ACHN (cell line): ENCODE measurements at regions not wholly inside any gene's neighbourhood (a gene's known extent, or its start where the extent isn't known, plus 50 kb on each side); places are given as distances from the start of the nearest gene placed in this dataset.
"Not testable (repeated sequence)": the region's sequence is repeated elsewhere in the genome, so short reads cannot be mapped to it uniquely, and the experiment has no call there.

Experiments
- DNase-seq: peaks from one replicate; pipeline ENCODE4 v3.0.0-alpha.2; 2015
- in situ Hi-C: cut with HindIII; loops from 2 replicates; pipeline ENCODE4 v1.10.0; 2017; ENCODE audit warnings: low sequenced_read_pairs, low pct_ligation_motif_present, low pct_unique_long_range_greater_than_20kb

DNA sequence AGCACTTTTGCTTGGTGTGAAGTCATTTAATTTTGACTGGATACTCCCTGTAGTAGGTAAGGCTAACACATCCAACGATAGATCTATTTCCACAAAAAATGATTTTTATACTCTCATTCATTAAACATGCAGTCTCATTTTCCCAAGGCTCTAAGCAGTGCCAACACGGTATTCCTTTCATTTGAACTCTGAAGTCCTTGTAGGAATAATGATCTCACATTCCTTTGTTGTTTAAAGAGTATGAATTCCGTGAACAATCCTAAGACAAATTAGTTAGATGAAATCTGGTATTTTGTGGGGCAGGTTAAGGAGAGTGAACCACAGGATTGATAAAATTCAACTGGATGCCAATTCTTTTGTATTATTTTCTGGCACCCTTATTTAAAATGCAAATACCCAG lies 66.6 kb downstream of the LACC1 start:
- no peak for DNase-seq
- in situ Hi-C loops, result no loop called here

DNA sequence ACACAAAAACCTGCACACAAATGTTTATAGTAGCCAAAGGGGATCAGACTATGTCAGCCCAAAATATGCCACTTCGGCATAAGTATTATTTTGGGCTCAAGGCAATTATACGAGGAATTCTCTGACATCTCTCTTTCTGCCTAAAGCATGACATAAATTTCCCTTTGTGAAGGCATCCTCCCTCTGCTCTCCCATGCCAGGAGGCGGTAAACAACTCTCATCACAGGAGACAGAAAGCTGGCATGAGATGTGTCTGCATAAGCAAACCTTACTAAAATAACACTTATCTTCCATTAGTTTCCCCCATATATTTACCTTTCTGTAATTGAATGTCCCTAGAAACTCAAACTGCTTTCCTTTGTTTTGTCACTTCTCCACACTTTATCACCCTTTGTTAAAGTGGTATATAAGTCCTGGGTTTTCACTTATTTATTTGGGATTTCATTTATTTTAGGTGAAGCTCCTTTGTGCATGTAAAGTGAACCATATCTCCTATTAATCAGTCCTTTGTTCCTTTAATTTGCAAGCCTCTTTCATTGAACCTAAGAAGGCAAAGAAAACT lies 68.3 kb downstream of the LACC1 start:
- DNase-seq, result no peak
- in situ Hi-C loops, result no loop called here

DNA sequence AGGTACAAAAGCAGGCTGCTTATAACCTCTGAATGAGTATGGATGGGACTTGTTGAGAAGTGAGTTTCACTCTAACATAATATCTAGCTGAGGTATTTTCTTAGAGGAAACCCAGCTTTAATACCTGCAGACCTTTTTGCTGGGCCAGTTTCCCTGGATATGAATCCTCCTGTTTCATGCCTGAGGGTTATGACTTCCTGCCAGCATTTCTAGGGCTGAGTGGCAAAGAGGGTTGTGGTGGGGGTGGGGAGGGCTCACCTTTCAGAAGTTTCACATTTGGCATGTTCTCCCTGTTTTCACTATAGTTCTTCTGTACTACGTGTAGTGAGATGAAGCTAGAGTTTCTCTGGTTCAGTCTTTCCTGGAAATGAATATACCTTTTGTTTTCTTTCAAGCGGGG lies 73.7 kb downstream of the LACC1 start:
- no peak for DNase-seq
- in situ Hi-C loops, result no loop called here

DNA sequence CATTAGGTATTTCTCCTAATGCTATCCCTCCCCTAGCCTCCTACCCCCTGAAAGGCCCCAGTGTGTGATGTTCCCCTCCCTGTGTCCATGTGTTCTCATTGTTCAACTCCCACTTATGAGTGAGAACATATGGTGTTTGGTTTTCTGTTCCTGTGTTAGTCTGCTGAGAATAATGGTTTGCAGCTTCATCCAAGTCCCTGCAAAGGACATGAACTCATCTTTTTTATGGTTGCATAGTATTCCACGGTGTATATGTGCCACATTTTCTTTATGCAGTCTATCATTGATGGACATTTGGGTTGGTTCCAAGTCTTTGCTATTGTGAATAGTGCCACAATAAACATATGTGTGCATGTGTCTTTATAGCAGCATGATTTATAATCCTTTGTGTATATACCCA lies 77.3 kb downstream of the LACC1 start:
- in situ Hi-C loops, DNase-seq: not testable (repeated sequence)

DNA sequence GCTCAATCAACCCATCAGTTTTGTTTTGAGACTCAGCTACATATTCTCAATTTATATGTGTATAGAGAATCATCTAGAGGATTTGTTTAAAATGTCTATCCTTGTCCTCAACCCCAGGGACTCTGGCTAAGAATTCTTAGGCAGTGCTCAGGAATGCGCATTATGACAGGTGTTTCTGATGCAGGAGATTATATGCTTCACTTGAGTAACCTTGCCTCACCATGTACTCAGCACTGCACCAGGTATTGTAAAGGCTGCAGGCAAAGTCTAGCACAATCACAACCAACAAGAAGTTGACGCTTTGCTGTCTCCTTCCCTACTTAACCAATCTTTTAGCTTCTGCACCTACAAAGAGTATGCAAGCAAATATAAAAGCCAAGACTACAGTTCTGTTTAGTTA lies 79.6 kb downstream of the LACC1 start:
- no peak for DNase-seq
- in situ Hi-C loops, result no loop called here

DNA sequence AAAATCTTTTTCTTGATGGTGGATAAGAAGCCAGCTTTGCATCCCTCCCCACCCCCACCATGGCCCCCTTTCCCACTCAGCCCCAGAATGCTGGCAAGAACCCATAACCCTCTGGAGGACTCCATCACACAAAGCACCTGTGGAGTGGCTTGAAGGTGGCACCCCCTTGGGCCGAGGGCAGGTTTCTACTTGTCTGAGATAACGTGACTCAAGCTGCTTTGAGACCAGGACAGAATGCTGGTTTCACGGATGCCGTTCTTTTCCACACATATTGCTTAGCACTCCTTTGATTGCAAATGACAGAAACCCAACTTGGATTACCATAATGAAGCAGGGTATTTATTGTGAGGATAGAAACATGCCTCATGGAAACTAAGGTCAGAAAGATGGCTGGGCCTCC lies 82.2 kb downstream of the LACC1 start:
- in situ Hi-C loops, result no loop called here
- no peak for DNase-seq

DNA sequence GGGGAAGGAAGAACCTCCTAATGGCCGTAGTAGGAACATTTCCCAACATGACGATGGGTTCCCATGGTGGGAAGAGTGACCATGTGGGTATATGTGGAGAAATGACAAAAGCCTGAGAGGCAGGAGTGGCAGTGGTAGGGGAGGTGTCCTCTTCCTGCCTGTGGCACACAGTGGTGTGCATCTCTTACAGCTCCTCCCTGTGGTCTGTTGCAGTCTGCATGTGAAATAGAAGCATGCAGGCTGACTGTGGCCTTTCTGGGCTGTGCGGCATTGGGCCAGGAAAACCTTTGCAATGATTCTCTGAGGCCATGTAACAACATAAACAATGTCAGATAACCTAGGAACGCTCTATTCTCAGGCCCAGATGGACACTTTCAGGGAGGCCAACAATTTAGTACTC lies 84.0 kb downstream of the LACC1 start:
- in situ Hi-C loops, result no loop called here
- no peak for DNase-seq

DNA sequence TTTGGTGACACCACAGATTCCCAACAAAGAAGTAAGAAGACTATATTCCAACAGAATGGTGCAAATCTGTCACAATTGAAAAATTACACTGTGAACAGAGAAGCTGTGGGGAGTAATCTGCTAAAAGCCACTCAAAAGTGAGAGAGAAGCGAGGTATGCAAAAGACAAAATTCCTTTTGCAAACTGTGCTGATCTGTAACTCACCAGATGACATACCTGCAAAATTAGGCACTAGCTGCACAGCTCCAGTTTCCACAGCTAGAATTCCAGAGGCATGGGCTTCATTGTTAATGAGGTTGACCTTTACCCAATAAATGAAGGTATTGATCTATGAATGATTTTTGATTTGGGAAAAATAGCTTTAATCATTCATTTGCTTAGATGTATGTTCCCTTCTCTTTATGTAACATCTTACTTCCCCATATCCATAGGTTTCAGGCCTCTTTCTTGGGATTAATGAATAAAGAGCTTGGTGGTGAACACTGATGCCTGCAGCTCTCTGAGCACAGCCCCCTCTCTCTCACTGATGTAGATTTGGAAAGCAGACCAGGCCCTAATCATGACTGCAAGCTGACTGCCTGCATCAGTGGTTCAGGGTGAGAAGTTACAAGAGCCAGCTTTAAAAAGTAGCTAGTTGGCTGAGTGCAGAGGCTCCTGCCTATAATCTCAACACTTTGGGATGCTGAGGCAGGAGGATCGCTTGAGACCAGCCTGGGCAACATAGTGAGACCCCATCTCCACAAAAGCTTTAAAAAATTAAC lies 85.2 kb downstream of the LACC1 start:
- in situ Hi-C loops, result no loop called here
- DNase-seq, result no peak

DNA sequence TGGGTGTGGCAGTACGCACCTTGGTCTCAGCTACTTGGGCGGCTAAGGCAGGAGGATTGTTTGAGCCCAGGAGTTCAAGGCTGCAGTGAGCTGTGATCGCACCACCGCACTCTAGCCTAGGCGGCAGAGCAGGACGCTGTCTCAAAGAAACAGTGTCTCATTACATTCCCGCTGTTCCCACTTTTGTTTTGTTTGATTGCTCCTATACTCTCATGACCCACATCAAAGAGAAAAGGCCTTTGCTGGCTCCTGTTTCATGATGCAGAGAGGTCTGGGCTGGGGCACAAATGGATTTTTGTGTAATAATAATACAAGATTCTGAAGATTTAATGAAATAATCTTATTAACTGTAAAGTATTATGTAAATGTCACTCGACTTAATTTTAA lies 85.7 kb downstream of the LACC1 start:
- in situ Hi-C loops, result no loop called here
- DNase-seq, result no peak

DNA sequence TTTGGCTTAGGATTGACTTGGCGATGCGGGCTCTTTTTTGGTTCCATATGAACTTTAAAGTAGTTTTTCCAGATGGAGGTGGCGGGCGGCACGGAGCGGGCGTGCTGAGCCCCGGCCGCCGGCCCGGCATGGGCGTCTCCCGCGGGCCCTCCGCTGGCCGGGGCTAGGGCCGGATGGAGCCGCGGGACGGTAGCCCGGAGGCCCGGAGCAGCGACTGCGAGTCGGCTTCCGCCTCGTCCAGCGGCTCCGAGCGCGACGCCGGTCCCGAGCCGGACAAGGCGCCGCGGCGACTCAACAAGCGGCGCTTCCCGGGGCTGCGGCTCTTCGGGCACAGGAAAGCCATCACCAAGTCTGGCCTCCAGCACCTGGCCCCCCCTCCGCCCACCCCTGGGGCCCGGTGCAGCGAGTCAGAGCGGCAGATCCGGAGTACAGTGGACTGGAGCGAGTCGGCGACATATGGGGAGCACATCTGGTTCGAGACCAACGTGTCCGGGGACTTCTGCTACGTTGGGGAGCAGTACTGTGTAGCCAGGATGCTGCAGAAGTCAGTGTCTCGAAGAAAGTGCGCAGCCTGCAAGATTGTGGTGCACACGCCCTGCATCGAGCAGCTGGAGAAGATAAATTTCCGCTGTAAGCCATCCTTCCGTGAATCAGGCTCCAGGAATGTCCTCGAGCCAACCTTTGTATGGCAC lies 88.7 kb downstream of the LACC1 start:
- in situ Hi-C loops, DNase-seq: not testable (repeated sequence)

DNA sequence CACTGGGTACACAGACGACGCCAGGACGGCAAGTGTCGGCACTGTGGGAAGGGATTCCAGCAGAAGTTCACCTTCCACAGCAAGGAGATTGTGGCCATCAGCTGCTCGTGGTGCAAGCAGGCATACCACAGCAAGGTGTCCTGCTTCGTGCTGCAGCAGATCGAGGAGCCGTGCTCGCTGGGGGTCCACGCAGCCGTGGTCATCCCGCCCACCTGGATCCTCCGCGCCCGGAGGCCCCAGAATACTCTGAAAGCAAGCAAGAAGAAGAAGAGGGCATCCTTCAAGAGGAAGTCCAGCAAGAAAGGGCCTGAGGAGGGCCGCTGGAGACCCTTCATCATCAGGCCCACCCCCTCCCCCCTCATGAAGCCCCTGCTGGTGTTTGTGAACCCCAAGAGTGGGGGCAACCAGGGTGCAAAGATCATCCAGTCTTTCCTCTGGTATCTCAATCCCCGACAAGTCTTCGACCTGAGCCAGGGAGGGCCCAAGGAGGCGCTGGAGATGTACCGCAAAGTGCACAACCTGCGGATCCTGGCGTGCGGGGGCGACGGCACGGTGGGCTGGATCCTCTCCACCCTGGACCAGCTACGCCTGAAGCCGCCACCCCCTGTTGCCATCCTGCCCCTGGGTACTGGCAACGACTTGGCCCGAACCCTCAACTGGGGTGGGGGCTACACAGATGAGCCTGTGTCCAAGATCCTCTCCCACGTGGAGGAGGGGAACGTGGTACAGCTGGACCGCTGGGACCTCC lies 89.4 kb downstream of the LACC1 start:
- in situ Hi-C loops, DNase-seq: not testable (repeated sequence)

DNA sequence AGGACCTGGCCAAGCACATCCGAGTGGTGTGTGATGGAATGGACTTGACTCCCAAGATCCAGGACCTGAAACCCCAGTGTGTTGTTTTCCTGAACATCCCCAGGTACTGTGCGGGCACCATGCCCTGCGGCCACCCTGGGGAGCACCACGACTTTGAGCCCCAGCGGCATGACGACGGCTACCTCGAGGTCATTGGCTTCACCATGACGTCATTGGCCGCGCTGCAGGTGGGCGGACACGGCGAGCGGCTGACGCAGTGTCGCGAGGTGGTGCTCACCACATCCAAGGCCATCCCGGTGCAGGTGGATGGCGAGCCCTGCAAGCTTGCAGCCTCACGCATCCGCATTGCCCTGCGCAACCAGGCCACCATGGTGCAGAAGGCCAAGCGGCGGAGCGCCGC lies 90.2 kb downstream of the LACC1 start:
- in situ Hi-C loops, DNase-seq: not testable (repeated sequence)

DNA sequence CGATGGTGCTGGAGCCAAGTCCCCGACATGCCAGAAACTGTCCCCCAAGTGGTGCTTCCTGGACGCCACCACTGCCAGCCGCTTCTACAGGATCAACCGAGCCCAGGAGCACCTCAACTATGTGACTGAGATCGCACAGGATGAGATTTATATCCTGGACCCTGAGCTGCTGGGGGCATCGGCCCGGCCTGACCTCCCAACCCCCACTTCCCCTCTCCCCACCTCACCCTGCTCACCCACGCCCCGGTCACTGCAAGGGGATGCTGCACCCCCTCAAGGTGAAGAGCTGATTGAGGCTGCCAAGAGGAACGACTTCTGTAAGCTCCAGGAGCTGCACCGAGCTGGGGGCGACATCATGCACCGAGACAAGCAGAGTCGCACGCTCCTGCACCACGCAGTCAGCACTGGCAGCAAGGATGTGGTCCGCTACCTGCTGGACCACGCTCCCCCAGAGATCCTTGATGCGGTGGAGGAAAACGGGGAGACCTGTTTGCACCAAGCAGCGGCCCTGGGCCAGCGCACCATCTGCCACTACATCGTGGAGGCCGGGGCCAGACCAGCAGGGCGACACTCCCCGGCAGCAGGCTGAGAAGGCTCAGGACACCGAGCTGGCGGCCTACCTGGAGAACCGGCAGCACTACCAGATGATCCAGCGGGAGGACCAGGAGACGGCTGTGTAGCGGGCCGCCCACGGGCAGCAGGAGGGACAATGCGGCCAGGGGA lies 91.0 kb downstream of the LACC1 start:
- DNase-seq, result not testable (repeated sequence)

DNA sequence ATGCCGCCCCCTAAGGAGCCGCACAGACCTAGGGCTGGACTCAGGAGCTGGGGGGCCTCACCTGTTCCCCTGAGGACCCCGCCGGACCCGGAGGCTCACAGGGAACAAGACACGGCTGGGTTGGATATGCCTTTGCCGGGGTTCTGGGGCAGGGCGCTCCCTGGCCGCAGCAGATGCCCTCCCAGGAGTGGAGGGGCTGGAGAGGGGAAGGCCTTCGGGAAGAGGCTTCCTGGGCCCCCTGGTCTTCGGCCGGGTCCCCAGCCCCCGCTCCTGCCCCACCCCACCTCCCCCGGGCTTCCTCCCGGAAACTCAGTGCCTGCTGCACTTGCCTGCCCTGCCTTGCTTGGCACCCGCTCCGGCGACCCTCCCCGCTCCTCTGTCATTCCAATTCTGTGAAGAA lies 91.6 kb downstream of the LACC1 start:
- DNase-seq, in situ Hi-C loops: not testable (repeated sequence)

More for the DNA sequence above, 91.0 kb downstream of the LACC1 start:
- in situ Hi-C loops, result not testable (repeated sequence)

DNA sequence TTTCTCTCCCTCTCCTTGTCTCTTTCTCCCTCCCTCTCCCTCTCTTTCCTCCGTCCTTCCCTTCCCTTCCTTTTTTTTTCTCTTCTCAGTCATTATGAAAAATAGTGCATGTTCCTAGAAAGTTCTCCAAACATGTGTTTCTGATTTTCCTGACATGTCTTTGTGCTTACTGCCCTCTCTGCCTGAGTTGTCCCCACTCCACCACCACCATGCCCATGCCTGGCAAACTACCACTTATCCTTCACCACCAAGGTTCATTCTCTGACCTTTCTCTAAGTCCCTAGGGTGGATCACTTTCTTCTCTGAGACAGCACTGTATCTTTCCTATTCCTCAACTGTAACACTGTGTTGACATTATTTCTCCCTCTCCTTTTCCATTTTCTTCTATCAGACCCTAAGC lies 98.2 kb downstream of the LACC1 start:
- DNase-seq, result no peak

DNA sequence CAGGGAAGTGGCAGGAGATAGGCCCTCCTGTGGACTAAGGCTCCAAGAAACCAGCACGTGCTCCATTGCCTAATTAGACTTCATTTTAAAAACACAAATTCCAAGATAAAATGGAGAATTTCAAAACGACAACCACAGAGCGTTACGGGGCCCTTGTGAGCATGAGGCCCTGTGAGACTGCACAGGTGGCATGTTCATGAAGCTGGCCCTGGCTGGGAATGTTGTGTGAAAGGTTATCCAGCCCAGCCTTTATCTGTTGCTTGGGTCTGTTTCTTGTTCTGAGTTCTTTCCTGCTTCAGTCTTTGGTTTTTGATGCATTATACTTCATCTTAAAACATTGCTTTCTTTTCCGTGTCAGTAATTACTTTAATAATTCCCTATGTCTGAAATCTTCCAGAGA lies 99.0 kb downstream of the LACC1 start:
- in situ Hi-C loops, result no loop called here
- no peak for DNase-seq

More for the DNA sequence above, 98.2 kb downstream of the LACC1 start:
- in situ Hi-C loops, result no loop called here

DNA sequence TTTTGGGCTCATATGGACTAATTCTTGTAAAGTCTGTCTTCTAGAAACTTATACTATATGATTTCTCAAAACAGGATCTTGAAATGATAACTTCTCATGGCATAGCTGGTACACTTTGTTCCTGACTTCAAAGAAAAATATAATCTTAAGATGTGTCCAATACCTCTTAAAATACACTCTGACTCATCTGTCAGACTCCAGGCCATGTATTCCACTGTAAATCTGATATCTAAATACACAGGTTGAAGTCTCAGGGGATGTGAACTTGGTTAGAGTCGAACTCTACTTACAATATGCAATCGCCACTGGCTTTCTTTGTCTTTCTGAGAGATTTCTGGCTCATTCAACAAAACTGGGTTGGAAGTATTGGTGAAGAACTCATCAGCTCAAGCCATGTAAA lies 99.8 kb downstream of the LACC1 start:
- in situ Hi-C loops, result no loop called here
- DNase-seq, result no peak

DNA sequence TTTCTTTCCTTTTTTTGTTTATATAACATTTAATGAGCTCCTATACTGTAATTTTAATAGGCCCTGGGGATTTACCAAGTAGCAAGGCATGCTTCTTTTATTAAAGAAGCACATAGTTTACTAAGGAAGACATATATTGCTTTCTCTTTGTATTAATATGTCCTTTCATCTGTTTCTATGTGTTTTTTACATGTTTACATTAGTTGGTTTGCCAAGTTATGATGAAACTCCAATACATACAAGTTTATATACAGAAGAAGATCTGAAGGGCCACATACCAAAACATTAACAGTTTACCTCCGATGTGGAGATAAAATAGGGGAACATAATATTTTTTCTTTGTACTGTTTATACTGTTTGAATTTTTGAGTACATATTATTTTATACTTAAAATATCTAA lies 100.9 kb downstream of the LACC1 start:
- DNase-seq, result no peak
- in situ Hi-C loops, result no loop called here

DNA sequence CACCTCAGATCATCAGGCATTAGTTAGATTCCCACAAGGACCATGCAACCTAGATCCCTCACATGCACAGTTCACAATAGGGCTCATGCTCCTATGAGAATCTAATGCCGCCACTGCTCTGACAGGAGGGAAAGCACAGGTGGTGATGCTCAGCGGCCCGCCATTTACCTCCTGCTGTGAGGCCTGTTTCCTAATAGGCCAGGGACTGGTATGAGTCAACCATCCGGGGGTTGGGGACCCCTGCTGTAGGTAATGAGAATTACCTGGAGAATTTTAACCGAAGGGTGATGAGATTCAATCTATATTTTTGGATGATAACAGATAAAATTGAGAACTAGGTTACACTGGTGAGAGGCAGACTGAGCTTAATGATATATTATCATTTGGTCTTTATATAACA lies 101.4 kb downstream of the LACC1 start:
- DNase-seq, result no peak
- in situ Hi-C loops, result no loop called here
